ENCODE measurements at regions not wholly inside any gene's neighbourhood (a gene's known extent, or its start where the extent isn't known, plus 50 kb on each side); places are given as distances from the start of the nearest gene placed in this dataset.
"Not testable (repeated sequence)": the region's sequence is repeated elsewhere in the genome, so short reads cannot be mapped to it uniquely, and the experiment has no call there.

- no peak for DNase-seq (ENCODE audit: low spot score)
- Histone ChIP-seq H3K4me1 (replicated peaks) (no peaks in the 10 kb centered on the region), H3K9me3 (no peaks in the 10 kb centered on the region), H3K36me3 (no peaks in the 10 kb centered on the region), H3K27ac (no peak overlapping the region), H3K27me3 (replicated peaks; ENCODE audit: insufficient read depth) (no peaks in the 10 kb centered on the region), H3K4me3 (no peak overlapping the region)
- whole genome bisulfite sequencing, result 57% methylated on average over 3 of the region's 3 CpGs
- TF ChIP-seq CTCF (IDR thresholded peaks at IDR 0.05) (no peak), POLR2AphosphoS5 (IDR thresholded peaks at IDR 0.05) (no peak), POLR2A (IDR thresholded peaks at IDR 0.05) (no peak)
- intact Hi-C loops (cut with DNase I), result no loop called here
These were observed 90.8 kb upstream of the AMOT start for GRCh38 chrX:112931478-112931877.

- H3K4me1 ChIP-seq (replicated peaks); H3K36me3 ChIP-seq; DNase-seq (ENCODE audit: low spot score); intact Hi-C loops (cut with DNase I); H3K4me3 ChIP-seq; H3K27me3 ChIP-seq (replicated peaks; ENCODE audit: insufficient read depth); H3K9me3 ChIP-seq; H3K27ac ChIP-seq: not testable (repeated sequence)
- WGBS, result 63% methylated on average over 1 of the region's 1 CpG
These were observed 82.8 kb upstream of the AMOT start for GRCh38 chrX:112923381-112923780.

- no peak for TF ChIP-seq POLR2A (IDR thresholded peaks at IDR 0.05)
- TF ChIP-seq POLR2AphosphoS5 (IDR thresholded peaks at IDR 0.05), result no peak
- no peak for TF ChIP-seq CTCF (IDR thresholded peaks at IDR 0.05)
- intact Hi-C loops (cut with DNase I), result no loop called here
These were observed 73.2 kb upstream of the AMOT start for GRCh38 chrX:112913807-112914206.

GRCh38 chrX:112910418-112910817 lies 69.8 kb upstream of the AMOT start:
- no peaks in the 10 kb centered on the region for H3K4me1 ChIP-seq (replicated peaks)
- intact Hi-C loops (cut with DNase I), result no loop called here
- H3K4me3 ChIP-seq, result no peak overlapping the region

More at GRCh38 chrX:112913807-112914206, 73.2 kb upstream of the AMOT start:
- no peak overlapping the region for H3K27ac ChIP-seq
- H3K4me1 ChIP-seq (replicated peaks), result no peaks in the 10 kb centered on the region
- no peaks in the 10 kb centered on the region for H3K36me3 ChIP-seq
- no peaks in the 10 kb centered on the region for H3K27me3 ChIP-seq (replicated peaks; ENCODE audit: insufficient read depth)
- no peak for DNase-seq (ENCODE audit: low spot score)
- no peaks in the 10 kb centered on the region for H3K9me3 ChIP-seq
- H3K4me3 ChIP-seq, result no peak overlapping the region

GRCh38 chrX:112901869-112902725 lies 61.5 kb upstream of the AMOT start:
- Histone ChIP-seq H3K36me3 (no peaks in the 10 kb centered on the region), H3K27ac (no peak overlapping the region), H3K27me3 (replicated peaks; ENCODE audit: insufficient read depth) (no peaks in the 10 kb centered on the region), H3K9me3 (no peaks in the 10 kb centered on the region), H3K4me1 (replicated peaks) (no peaks in the 10 kb centered on the region), H3K4me3 (no peak overlapping the region)
- no peak for DNase-seq (ENCODE audit: low spot score)
- intact Hi-C loops (cut with DNase I), result no loop called here
- 29% methylated on average over 3 of the region's 3 CpGs for WGBS
- TF ChIP-seq POLR2AphosphoS5 (IDR thresholded peaks at IDR 0.05), result no peak
- no peak for TF ChIP-seq CTCF (IDR thresholded peaks at IDR 0.05)
- TF ChIP-seq POLR2A (IDR thresholded peaks at IDR 0.05), result no peak

More at GRCh38 chrX:112910418-112910817, 69.8 kb upstream of the AMOT start:
- DNase-seq (ENCODE audit: low spot score), result no peak
- Histone ChIP-seq H3K27me3 (replicated peaks; ENCODE audit: insufficient read depth) (no peaks in the 10 kb centered on the region), H3K36me3 (no peaks in the 10 kb centered on the region), H3K27ac (no peak overlapping the region), H3K9me3 (no peaks in the 10 kb centered on the region)
- TF ChIP-seq POLR2AphosphoS5 (IDR thresholded peaks at IDR 0.05) (no peak), POLR2A (IDR thresholded peaks at IDR 0.05) (no peak), CTCF (IDR thresholded peaks at IDR 0.05) (no peak)

All from prostate gland (tissue), 2 donors.